Type B pancreatic cell (in vitro differentiated cells): ENCODE measurements at regions not wholly inside any gene's neighbourhood (a gene's known extent, or its start where the extent isn't known, plus 50 kb on each side); places are given as distances from the start of the nearest gene placed in this dataset.
"Not testable (repeated sequence)": the region's sequence is repeated elsewhere in the genome, so short reads cannot be mapped to it uniquely, and the experiment has no call there.

Source experiments
- DNase-seq: peaks from one replicate; pipeline ENCODE4 v3.0.0; 2021; ENCODE audit warnings: mixed read lengths; ENCODE audit not compliant: unreplicated experiment; ENCODE audit errors: extremely low spot score
- H3K27ac Mint-ChIP-seq: 2 replicates; pipeline ENCODE4 v1.8.0; 2021; ENCODE audit warnings: mild to moderate bottlenecking, mixed read lengths
- H3K27me3 Mint-ChIP-seq: 2 replicates; pipeline ENCODE4 v1.8.0; 2021; ENCODE audit warnings: mixed read lengths
- H3K36me3 Mint-ChIP-seq: 2 replicates; pipeline ENCODE4 v1.8.0; 2021; ENCODE audit warnings: mixed read lengths
- H3K4me1 Mint-ChIP-seq: one replicate; pipeline ENCODE4 v1.8.0; 2021; ENCODE audit warnings: mixed read lengths; ENCODE audit not compliant: unreplicated experiment
- H3K4me3 Mint-ChIP-seq: 2 replicates; pipeline ENCODE4 v1.8.0; 2021; ENCODE audit warnings: mild to moderate bottlenecking, mixed read lengths
- H3K9me3 Mint-ChIP-seq: 2 replicates; pipeline ENCODE4 v1.8.0; 2021; ENCODE audit warnings: mixed read lengths
- CTCF ChIP-seq: fragments of 200-600 bp; sonication (generic); conservative IDR thresholded peaks from 2 replicates; pipeline ENCODE4 v1.5.0; 2021; ENCODE audit warnings: antibody characterized with exemption, mild to moderate bottlenecking

GRCh38 chrX:77060572-77060971 lies 386.6 kb upstream of the FGF16 start:
- no peak for DNase-seq
- Mint-ChIP-seq H3K4me1 (no peaks in the 10 kb centered on the region), H3K27me3 (no peaks in the 10 kb centered on the region), H3K27ac (no peak overlapping the region), H3K36me3 (no peaks in the 10 kb centered on the region), H3K4me3 (no peak overlapping the region), H3K9me3 (no peaks in the 10 kb centered on the region)
- no peak for TF ChIP-seq CTCF

GRCh38 chrX:77061022-77061421 lies 386.2 kb upstream of the FGF16 start:
- no peaks in the 10 kb centered on the region for H3K9me3 Mint-ChIP-seq
- no peaks in the 10 kb centered on the region for H3K4me1 Mint-ChIP-seq
- no peak for TF ChIP-seq CTCF
- DNase-seq, result no peak
- no peak overlapping the region for H3K27ac Mint-ChIP-seq
- H3K4me3 Mint-ChIP-seq, result no peak overlapping the region
- no peaks in the 10 kb centered on the region for H3K27me3 Mint-ChIP-seq
- H3K36me3 Mint-ChIP-seq, result no peaks in the 10 kb centered on the region

DNA sequence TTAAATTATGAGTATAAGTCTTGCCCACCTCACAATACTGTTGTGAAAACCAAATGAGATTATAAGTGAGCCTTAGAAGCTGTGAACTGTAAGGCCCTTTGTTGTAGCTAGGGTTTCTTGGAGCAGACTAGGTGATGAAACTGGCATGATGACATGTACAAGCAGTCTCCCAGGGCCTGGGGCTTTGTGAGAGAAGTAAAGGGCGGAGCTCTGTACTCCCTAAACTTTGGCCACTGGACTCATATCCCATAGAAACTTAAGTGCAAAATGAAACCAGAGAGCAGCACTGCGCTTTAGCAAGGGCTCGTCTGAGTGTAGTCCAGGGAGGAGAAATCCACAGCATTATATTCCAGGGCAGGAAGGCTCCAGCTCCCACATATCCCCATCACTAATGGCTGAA lies 385.6 kb upstream of the FGF16 start:
- no peaks in the 10 kb centered on the region for H3K9me3 Mint-ChIP-seq
- no peak overlapping the region for H3K27ac Mint-ChIP-seq
- no peak for DNase-seq
- H3K27me3 Mint-ChIP-seq, result no peaks in the 10 kb centered on the region
- no peak for TF ChIP-seq CTCF
- no peak overlapping the region for H3K4me3 Mint-ChIP-seq
- no peaks in the 10 kb centered on the region for H3K36me3 Mint-ChIP-seq
- H3K4me1 Mint-ChIP-seq, result no peaks in the 10 kb centered on the region

DNA sequence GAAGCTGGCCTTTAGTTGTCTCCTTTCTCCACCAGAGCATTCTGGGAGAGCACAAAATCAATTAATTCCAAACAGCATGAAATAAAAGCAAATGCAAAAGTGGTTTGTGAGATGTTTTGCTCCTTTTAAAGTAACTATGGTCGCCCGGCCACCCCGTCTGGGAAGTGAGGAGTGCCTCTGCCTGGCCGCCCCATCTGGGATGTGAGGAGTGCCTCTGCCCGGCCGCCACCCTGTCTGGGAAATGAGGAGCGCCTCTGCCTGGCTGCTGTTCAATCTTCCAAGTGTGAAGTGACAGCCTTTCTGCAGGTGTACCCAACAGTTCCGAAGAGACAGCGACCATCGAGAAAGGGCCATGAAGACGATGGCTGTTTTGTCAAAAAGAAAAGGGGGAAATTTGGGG lies 381.3 kb upstream of the FGF16 start:
- H3K9me3 Mint-ChIP-seq, result no peaks in the 10 kb centered on the region
- no peak overlapping the region for H3K27ac Mint-ChIP-seq
- no peak overlapping the region for H3K4me3 Mint-ChIP-seq
- H3K27me3 Mint-ChIP-seq, result no peaks in the 10 kb centered on the region
- H3K4me1 Mint-ChIP-seq, result no peaks in the 10 kb centered on the region
- DNase-seq, result no peak
- no peak for TF ChIP-seq CTCF
- no peaks in the 10 kb centered on the region for H3K36me3 Mint-ChIP-seq

DNA sequence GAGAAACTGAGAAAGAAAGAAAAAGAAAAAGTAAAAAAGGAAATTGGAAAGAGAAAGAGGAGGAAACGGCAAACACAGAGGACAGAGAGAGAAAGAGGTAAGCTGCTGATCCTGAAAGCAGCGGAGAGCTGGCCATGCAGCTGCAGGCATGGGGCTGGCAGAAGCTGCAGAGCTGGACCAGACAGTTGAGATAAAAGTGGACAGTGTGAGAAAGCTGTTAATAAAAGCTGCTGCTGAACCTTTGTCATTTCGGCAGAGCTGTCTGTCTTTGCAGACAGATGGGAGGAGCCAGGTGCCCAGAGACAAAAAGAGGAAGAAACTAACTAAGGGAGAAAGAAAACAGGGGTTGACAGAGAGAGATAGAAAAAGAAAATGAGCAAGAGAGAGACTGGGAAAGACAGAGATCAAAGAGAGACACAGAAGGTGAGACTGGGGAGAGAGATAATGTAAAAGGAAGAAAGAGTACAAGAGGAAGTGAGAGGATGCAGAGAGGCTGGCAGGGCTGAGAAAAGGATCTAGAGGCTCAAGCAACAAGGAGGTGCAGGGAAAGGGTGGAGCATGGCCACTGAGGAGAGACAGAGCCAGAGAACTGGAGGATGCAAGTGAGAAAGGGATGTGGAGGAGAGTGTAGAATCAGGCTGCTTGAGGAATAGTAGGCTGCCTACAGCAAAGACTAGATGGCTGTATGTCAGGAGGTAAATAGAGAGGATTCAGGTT lies 376.8 kb upstream of the FGF16 start:
- Mint-ChIP-seq H3K36me3 (no peaks in the 10 kb centered on the region), H3K27ac (no peak overlapping the region), H3K9me3 (no peaks in the 10 kb centered on the region), H3K27me3 (no peaks in the 10 kb centered on the region), H3K4me3 (no peak overlapping the region), H3K4me1 (no peaks in the 10 kb centered on the region)
- no peak for TF ChIP-seq CTCF
- DNase-seq, result no peak

DNA sequence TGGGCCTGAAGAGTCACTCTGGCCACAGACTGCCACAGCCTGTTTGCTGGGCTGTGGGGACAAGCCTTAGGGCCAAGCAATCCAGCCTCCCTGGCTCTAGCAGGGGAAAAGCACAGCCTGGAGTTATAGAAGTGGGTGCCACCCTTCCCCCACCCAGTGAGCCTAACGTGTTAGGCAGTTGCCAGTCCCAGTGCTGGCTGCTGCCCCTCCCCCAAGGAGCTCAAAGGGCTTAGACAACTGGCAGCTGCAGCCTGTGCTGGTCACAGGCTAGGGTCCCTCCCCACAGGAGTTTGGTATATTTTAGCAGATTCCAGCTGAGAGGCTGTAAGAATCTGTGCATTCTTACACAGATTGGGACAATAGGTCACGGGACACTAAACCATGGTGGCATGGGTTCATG lies 370.3 kb upstream of the FGF16 start:
- no peak for DNase-seq
- Mint-ChIP-seq H3K9me3 (peaks cover 4% of the 10 kb centered on the region), H3K36me3 (no peaks in the 10 kb centered on the region), H3K27me3 (no peaks in the 10 kb centered on the region), H3K27ac (no peak overlapping the region), H3K4me1 (no peaks in the 10 kb centered on the region), H3K4me3 (no peak overlapping the region)
- TF ChIP-seq CTCF, result no peak

DNA sequence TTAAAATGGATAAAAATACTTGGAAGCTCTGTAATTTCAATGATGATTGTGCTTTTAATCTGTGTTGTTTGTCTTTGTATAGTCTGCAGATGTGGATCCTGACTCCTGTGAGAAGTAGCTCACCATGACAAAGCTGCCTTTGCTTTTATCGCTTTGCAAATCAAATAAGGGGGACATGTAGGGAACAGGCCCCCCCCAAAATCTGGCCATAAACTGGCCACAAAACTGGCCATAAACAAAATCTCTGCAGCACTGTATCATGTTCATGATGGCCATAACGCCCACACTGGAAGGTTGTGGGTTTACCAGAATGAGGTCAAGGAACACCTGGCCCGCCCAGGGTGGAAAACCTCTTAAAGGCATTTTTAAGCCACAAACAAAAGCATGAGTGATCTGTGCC lies 366.0 kb upstream of the FGF16 start:
- H3K4me1 Mint-ChIP-seq, DNase-seq, H3K27me3 Mint-ChIP-seq, H3K4me3 Mint-ChIP-seq, H3K9me3 Mint-ChIP-seq, H3K27ac Mint-ChIP-seq, H3K36me3 Mint-ChIP-seq: not testable (repeated sequence)
